AG04450 (cell line): ENCODE measurements at regions not wholly inside any gene's neighbourhood (a gene's known extent, or its start where the extent isn't known, plus 50 kb on each side); places are given as distances from the start of the nearest gene placed in this dataset.
"Not testable (repeated sequence)": the region's sequence is repeated elsewhere in the genome, so short reads cannot be mapped to it uniquely, and the experiment has no call there.

Experiments used
- CTCF ChIA-PET: fragments of 300-600, 350-600 bp; formaldehyde crosslinking; extraction: SDS; loops from one replicate; lab custom pipeline; 2022; ENCODE audit warnings: antibody characterized with exemption, inconsistent platforms; lab: Charles Lee
- POLR2A ChIA-PET: fragments of 350-600 bp; formaldehyde crosslinking; extraction: SDS; loops from one replicate; lab custom pipeline; 2021; ENCODE audit warnings: antibody characterized with exemption, inconsistent platforms; lab: Yijun Ruan, JAX
- DNase-seq: peaks from one replicate; pipeline ENCODE4 v3.0.0-alpha.2; 2011; ENCODE audit warnings: low read depth, low spot score
- H3K27ac ChIP-seq: one replicate; pipeline ENCODE4 v1.5.1; 2012; ENCODE audit warnings: low read depth, low read length, control low read depth
- H3K27me3 ChIP-seq: one replicate; pipeline ENCODE4 v1.6.0; 2012; ENCODE audit warnings: low read length; ENCODE audit not compliant: control insufficient read depth, insufficient read depth
- H3K4me3 ChIP-seq: 2 replicates; pipeline ENCODE4 v1.5.1; 2011; ENCODE audit warnings: mild to moderate bottlenecking, low read depth, low read length, control low read depth
- H3K9me3 ChIP-seq: 2 replicates; pipeline ENCODE4 v1.5.1; 2012; ENCODE audit warnings: low read length; ENCODE audit not compliant: control insufficient read depth, insufficient read depth
- CTCF ChIP-seq: IDR thresholded peaks from 2 replicates; pipeline ENCODE4 v1.5.1; 2011; ENCODE audit warnings: low read depth, low read length, control low read depth, inconsistent platforms

DNA sequence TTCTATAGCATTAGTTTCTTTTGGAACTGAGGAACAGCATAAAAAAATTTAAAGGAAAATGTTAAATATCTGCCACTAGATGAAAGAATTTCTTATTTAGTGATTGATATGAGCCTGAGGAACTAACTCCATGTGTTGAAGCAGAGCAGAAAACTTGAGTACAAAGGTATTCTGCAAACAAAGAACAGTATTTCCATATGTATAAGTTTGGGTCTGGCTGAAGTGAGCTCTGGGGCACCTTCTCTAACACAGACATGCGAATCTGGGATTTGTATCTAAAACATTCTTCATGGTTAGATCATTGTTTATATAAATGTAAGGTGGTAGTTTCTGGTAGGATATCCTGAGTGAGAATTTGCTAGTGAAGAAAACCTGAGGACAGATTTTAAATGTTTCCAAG is 123.2 kb downstream of the TYW3 start:
- Histone ChIP-seq H3K9me3 (no peaks in the 10 kb centered on the region), H3K27ac (no peak overlapping the region), H3K4me3 (no peak overlapping the region), H3K27me3 (no peaks in the 10 kb centered on the region)
- ChIA-PET CTCF (no interaction called here), POLR2A (no interaction called here)
- no peak for DNase-seq
- no peak for TF ChIP-seq CTCF

DNA sequence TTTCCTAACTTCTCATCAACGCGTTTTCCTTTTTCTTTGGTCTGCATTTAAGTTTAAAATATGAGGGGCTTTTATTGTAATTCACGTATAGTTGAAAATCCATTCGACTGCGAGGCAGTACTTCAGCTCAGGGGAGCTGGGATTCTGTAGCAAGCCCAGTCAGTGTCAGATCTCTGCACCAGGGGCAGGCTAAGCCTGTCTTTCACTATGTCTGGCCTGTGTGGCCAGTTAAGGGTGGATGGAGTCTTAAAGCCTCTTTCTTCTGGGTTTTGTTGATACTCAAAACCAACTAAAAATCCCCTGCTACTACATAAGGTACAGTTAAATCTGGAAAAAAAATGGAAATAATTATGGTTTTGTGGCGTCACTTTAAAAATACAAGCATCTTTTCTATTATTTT is 124.7 kb downstream of the TYW3 start:
- CTCF ChIA-PET: no interaction called here
- POLR2A ChIA-PET: no interaction called here
- H3K27ac ChIP-seq: no peak overlapping the region
- H3K4me3 ChIP-seq: no peak overlapping the region
- TF ChIP-seq CTCF: no peak
- no peaks in the 10 kb centered on the region for H3K9me3 ChIP-seq
- H3K27me3 ChIP-seq: no peaks in the 10 kb centered on the region
- no peak for DNase-seq

DNA sequence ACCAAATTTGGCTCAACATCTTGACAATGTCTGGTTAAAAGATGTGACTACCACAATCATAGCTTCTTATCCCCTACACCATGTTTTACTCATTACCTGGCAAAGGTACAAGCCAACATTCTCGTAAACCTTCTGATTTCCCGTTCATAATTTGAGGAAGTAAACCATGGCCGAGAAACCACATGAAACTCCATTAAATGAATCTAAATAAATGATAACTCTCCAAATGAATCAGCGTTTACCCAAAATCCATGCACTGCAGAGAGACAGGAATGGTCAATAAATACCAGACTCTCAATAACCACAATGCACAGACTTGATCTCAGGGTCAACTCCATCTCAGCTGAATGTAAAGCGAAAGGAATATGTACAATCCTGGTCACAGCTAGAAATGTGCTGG is 125.2 kb downstream of the TYW3 start:
- POLR2A ChIA-PET: no interaction called here
- CTCF ChIA-PET: no interaction called here
- no peaks in the 10 kb centered on the region for H3K27me3 ChIP-seq
- no peak overlapping the region for H3K27ac ChIP-seq
- no peak for DNase-seq
- no peak overlapping the region for H3K4me3 ChIP-seq
- H3K9me3 ChIP-seq: no peaks in the 10 kb centered on the region
- no peak for TF ChIP-seq CTCF

GRCh38 chr1:74861867-74862266 is 128.9 kb downstream of the TYW3 start:
- POLR2A ChIA-PET: no interaction called here
- H3K9me3 ChIP-seq: no peaks in the 10 kb centered on the region
- no peaks in the 10 kb centered on the region for H3K27me3 ChIP-seq
- DNase-seq: no peak
- no peak for TF ChIP-seq CTCF
- no peak overlapping the region for H3K27ac ChIP-seq
- CTCF ChIA-PET: no interaction called here
- H3K4me3 ChIP-seq: no peak overlapping the region

GRCh38 chr1:74869702-74870101 is 136.8 kb downstream of the TYW3 start:
- ChIA-PET POLR2A (no interaction called here), CTCF (no interaction called here)
- no peak for TF ChIP-seq CTCF

DNA sequence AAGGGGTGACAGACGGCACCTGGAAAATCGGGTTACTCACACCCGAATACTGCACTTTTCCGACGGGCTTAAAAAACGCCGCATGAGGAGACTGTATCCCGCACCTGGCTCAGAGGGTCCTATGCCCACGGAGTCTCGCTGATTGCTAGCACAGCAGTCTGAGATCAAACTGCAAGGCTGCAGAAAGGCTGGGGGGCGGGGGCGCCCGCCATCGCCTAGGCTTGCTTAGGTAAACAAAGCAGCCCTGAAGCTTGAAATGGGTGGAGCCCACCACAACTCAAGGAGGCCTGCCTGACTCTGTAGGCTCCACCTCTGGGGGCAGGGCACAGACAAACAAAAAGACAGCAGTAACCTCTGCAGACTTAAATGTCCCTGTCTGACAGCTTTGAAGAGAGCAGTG is 144.4 kb downstream of the TYW3 start:
- H3K4me3 ChIP-seq, H3K27ac ChIP-seq, DNase-seq, CTCF ChIA-PET, POLR2A ChIA-PET, H3K27me3 ChIP-seq, H3K9me3 ChIP-seq: not testable (repeated sequence)

More at GRCh38 chr1:74869702-74870101, 136.8 kb downstream of the TYW3 start:
- Histone ChIP-seq H3K4me3 (no peak overlapping the region), H3K27me3 (no peaks in the 10 kb centered on the region), H3K27ac (no peak overlapping the region), H3K9me3 (no peaks in the 10 kb centered on the region; the same call in 1 of the 2 replicates)
- DNase-seq: no peak
